COR-L47 (cell line): ENCODE measurements at regions not wholly inside any gene's neighbourhood (a gene's known extent, or its start where the extent isn't known, plus 50 kb on each side); places are given as distances from the start of the nearest gene placed in this dataset.

Source experiments
- DNase-seq: peaks from one replicate; lab custom pipeline; 2025; lab: John Stamatoyannopoulos, UW

GRCh38 chr2:18829976-18830375, 240.6 kb upstream of the NT5C1B start:
- no peak for DNase-seq

GRCh38 chr2:18829251-18829902, 240.0 kb upstream of the NT5C1B start:
- no peak for DNase-seq

- no peak for DNase-seq
These were observed 238.9 kb upstream of the NT5C1B start for GRCh38 chr2:18828296-18828695.

- DNase-seq, result no peak
These were observed 236.5 kb upstream of the NT5C1B start for GRCh38 chr2:18825838-18826237.

GRCh38 chr2:18824915-18825314, 235.5 kb upstream of the NT5C1B start:
- no peak for DNase-seq

GRCh38 chr2:18824325-18824790, 235.0 kb upstream of the NT5C1B start:
- DNase-seq, result no peak

- DNase-seq, result no peak
These were observed 232.1 kb upstream of the NT5C1B start for GRCh38 chr2:18821431-18821830.

GRCh38 chr2:18820966-18821365, 231.6 kb upstream of the NT5C1B start:
- no peak for DNase-seq

- DNase-seq, result no peak
These were observed 230.2 kb upstream of the NT5C1B start for GRCh38 chr2:18819566-18819965.

- DNase-seq, result no peak
These were observed 225.0 kb upstream of the NT5C1B start for GRCh38 chr2:18814387-18814786.

- no peak for DNase-seq
These were observed 215.2 kb upstream of the NT5C1B start for GRCh38 chr2:18804536-18804935.

- no peak for DNase-seq
These were observed 214.0 kb upstream of the NT5C1B start for GRCh38 chr2:18803141-18803939.

GRCh38 chr2:18800240-18800971, 211.0 kb upstream of the NT5C1B start:
- no peak for DNase-seq

GRCh38 chr2:18799397-18799796, 210.0 kb upstream of the NT5C1B start:
- no peak for DNase-seq

- no peak for DNase-seq
These were observed 207.9 kb upstream of the NT5C1B start for GRCh38 chr2:18797133-18797845.

GRCh38 chr2:18795906-18796305, 206.5 kb upstream of the NT5C1B start:
- no peak for DNase-seq

GRCh38 chr2:18792684-18793083, 203.3 kb upstream of the NT5C1B start:
- no peak for DNase-seq

GRCh38 chr2:18792226-18792629, 202.9 kb upstream of the NT5C1B start:
- no peak for DNase-seq

GRCh38 chr2:18791172-18791797, 201.9 kb upstream of the NT5C1B start:
- DNase-seq, result no peak

GRCh38 chr2:18790509-18791171, 201.3 kb upstream of the NT5C1B start:
- DNase-seq, result no peak

- DNase-seq, result peak; percentile 36
These were observed 199.2 kb upstream of the NT5C1B start for GRCh38 chr2:18788592-18788991.
